ENCODE measurements at regions not wholly inside any gene's neighbourhood (a gene's known extent, or its start where the extent isn't known, plus 50 kb on each side); places are given as distances from the start of the nearest gene placed in this dataset.

DNA sequence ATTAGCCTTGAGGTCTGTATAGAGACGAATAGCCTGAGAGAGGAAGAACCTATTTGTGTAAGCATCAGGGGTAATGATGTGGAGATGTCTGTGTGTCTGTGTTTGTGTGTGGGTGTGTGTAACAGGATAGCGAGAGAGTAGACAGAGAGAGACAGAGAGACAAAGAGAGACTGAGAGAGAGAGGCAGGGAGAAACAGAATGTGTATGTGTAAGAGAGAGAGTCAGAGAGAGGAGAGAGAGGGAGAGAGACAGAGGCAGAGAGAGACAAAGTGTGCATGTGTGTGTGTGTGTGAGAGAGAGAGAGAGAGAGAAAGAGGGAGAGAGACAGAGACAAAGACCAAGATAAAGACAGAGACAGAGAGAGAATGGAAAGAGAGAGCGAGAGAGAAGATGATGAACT lies 396.1 kb downstream of the PAX1 start:
- no peaks in the 10 kb centered on the region for H3K27me3 ChIP-seq

DNA sequence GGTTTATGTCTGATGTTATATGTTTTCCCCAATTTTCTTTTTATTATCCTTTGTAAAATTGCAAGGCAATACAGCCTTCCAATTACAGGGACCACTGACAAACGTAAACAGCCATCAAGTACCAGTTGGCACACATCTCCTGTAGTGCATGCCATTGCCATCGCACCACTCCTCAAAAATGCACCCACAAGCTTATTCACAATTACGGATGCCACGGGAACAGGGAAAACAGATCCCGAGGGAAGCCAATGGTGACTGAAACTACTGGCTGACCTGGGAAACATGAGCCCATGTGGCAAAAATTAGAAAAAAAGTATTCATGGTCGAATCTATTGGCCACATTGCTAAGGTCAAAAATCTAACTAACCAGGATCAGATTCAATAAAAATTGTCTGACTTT lies 395.2 kb downstream of the PAX1 start:
- Histone ChIP-seq H3K4me2 (no peak overlapping the region), H3K9me3 (replicated peaks in 1 of 11) (peaks cover 0 to 13% (median 0%) of the 10 kb centered on the region in 11 experiments; a peak in 1 of 22 replicates), H4K20me1 (no peaks in the 10 kb centered on the region), H3K27ac (no peak overlapping the region), H3K4me1 (peaks cover 0 to 34% (median 7%) of the 10 kb centered on the region in 10 experiments; a peak in 10 of 20 replicates), H3K4me3 (no peak overlapping the region), H3K9ac (no peak overlapping the region), H3K36me3 (no peaks in the 10 kb centered on the region), H3K27me3 (no peaks in the 10 kb centered on the region)
- no peak for TF ChIP-seq Cebpa-rat (IDR thresholded peaks at IDR 0.05)

More for the DNA sequence above, 396.1 kb downstream of the PAX1 start:
- Histone ChIP-seq H3K27ac (no peak overlapping the region), H3K9me3 (replicated peaks in 1 of 11) (peaks cover 0 to 13% (median 0%) of the 10 kb centered on the region in 11 experiments; a peak in 1 of 22 replicates), H3K9ac (no peak overlapping the region), H3K4me2 (no peak overlapping the region), H4K20me1 (no peaks in the 10 kb centered on the region), H3K4me3 (no peak overlapping the region), H3K4me1 (peaks cover 0 to 38% (median 7%) of the 10 kb centered on the region in 10 experiments; a peak in 10 of 20 replicates), H3K36me3 (no peaks in the 10 kb centered on the region)
- TF ChIP-seq Cebpa-rat (IDR thresholded peaks at IDR 0.05) = no peak

DNA sequence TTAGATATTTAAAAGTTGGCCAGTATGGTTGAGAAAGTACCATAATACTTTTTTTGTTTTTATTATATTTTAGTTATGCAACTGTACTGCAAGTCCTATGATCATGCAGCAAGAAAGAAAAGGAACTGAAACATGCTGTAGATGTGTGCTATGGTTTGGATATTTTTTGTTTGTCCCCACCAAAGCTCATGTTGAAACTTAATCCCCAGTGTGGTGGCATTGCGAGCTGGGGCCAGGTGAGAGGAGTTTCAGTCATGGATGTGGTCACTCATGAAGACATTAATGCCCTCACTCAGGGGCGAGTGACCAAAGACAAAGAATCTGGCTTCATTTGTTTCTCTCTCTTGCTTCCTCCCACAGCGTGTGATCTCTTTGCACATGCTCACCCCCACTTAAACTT lies 393.9 kb downstream of the PAX1 start:
- no peak for TF ChIP-seq Cebpa-rat (IDR thresholded peaks at IDR 0.05)
- Histone ChIP-seq H3K4me3 (no peak overlapping the region), H3K4me1 (peaks cover 0 to 30% (median 7%) of the 10 kb centered on the region in 10 experiments; a peak in 10 of 20 replicates), H3K4me2 (peak overlapping the region in 4 of 11 experiments; percentile 18 to 64 (median 38); a peak in 6 of 22 replicates), H3K27ac (peak overlapping the region in 1 of 11 experiments; percentile 27; a peak in 1 of 22 replicates), H3K9me3 (replicated peaks in 1 of 11) (peaks cover 0 to 20% (median 7%) of the 10 kb centered on the region in 11 experiments; a peak in 10 of 22 replicates), H3K27me3 (no peaks in the 10 kb centered on the region), H3K9ac (no peak overlapping the region), H4K20me1 (no peaks in the 10 kb centered on the region), H3K36me3 (no peaks in the 10 kb centered on the region)

DNA sequence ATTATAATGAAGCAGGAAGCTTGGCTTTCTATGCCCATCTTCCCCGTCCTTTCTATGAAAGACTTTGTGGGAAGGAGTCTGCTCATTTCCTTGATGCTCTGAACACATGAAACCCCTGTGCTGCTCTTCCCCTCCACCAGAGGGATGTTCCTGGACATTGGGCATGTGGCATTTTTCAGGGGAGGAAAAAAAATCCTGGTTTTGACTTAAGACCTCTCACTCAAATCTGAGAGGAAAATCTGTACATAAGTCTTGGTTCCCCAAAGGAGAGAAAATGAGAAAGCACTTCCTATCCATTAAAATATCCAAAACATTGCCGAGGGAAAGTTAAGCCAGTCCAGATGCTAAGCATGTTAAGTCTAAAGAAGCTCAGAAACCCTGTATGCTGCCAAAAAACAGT lies 393.0 kb downstream of the PAX1 start:
- no peak for TF ChIP-seq Cebpa-rat (IDR thresholded peaks at IDR 0.05)
- Histone ChIP-seq H3K9me3 (replicated peaks in 1 of 11) (peaks cover 1 to 28% (median 14%) of the 10 kb centered on the region in 11 experiments; a peak in 21 of 22 replicates), H4K20me1 (no peaks in the 10 kb centered on the region), H3K36me3 (no peaks in the 10 kb centered on the region), H3K4me2 (peak overlapping the region in 5 of 11 experiments; percentile 2 to 64 (median 20); a peak in 7 of 22 replicates), H3K4me1 (peaks cover 0 to 30% (median 7%) of the 10 kb centered on the region in 10 experiments; a peak in 10 of 20 replicates), H3K4me3 (no peak overlapping the region), H3K27ac (peak overlapping the region in 4 of 11 experiments; percentile 1 to 20 (median 14); a peak in 3 of 22 replicates), H3K9ac (no peak overlapping the region), H3K27me3 (no peaks in the 10 kb centered on the region)

DNA sequence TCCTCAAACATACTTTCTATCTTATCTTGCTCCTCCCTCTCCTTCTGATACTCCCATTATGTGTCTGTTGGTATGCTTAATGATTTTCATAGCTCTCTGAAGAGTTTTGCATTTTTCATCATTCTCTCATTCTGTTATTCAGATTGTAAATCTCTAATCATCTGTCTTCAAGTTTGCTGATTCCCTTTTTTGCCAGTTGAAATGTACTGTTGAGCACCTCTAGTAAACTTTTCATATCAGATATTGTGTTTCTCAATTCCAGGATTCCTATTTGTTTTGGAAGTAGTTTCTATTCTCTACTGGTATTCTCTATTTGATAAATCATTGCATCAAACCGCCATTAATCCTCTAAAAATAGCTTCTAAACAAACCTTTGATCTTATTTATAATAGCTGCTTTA lies 387.7 kb downstream of the PAX1 start:
- Histone ChIP-seq H4K20me1 (no peaks in the 10 kb centered on the region), H3K9ac (no peak overlapping the region), H3K4me1 (peaks cover 0 to 13% (median 2%) of the 10 kb centered on the region in 10 experiments; a peak in 8 of 20 replicates), H3K36me3 (0 out of 22 replicates have a peak, but pooled peaks cover 0 to 4% (median 0%) of the 10 kb centered on the region in 11 experiments), H3K27ac (no peak overlapping the region), H3K4me3 (no peak overlapping the region), H3K9me3 (replicated peaks in 1 of 11) (peaks cover 34 to 50% (median 45%) of the 10 kb centered on the region in 11 experiments), H3K4me2 (no peak overlapping the region), H3K27me3 (no peaks in the 10 kb centered on the region)
- TF ChIP-seq Cebpa-rat (IDR thresholded peaks at IDR 0.05) = no peak

DNA sequence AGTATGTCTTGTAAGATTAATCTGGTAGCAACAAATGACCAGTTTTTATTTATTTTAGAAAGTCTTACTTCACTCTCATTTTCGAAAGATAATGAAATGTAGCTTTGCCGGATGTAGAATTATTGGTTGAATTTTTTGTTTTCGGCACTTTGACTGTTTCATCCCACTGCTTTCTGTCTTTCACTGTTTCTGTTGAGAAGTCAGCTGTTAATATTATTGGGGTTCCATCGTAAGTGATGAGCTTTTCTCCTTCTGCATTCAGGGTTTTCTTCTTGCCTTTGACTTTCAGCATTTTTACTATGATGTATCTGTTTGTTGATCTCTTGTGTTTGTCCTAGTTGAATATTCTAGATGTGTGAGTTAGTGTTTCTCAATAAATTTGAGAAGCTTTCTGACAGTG lies 383.4 kb downstream of the PAX1 start:
- Histone ChIP-seq H3K27me3 (no peaks in the 10 kb centered on the region), H3K27ac (no peak overlapping the region), H3K36me3 (0 out of 22 replicates have a peak, but pooled peaks cover 0 to 4% (median 0%) of the 10 kb centered on the region in 11 experiments), H3K4me1 (no peaks in the 10 kb centered on the region), H3K9me3 (replicated peaks in 1 of 11) (peaks cover 32 to 38% (median 35%) of the 10 kb centered on the region in 11 experiments), H3K4me3 (no peak overlapping the region), H3K9ac (no peak overlapping the region), H3K4me2 (no peak overlapping the region), H4K20me1 (no peaks in the 10 kb centered on the region)
- TF ChIP-seq Cebpa-rat (IDR thresholded peaks at IDR 0.05) = no peak

DNA sequence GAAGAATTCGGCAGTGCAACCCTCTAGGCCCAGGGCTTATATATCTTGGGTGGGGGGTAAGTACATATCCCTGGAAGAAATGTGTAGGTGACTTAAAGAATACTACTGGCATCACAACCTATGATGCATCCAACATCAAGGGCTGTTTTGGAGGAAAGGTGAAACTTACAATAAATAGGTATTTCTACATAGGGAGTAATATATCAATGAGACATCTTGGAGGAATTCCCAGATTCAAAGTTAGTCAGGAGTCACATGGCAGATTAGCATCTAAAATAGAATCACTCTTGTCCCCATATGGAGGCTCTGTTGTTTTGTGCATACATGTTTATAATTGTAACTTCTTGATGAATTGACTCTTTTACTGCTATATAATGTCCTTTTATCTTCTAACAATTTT lies 375.5 kb downstream of the PAX1 start:
- H3K4me1 ChIP-seq = no peaks in the 10 kb centered on the region
- H4K20me1 ChIP-seq = no peaks in the 10 kb centered on the region
- no peaks in the 10 kb centered on the region; a peak in 1 of 22 replicates for H3K9me3 ChIP-seq (replicated peaks in 1 of 11)
- no peaks in the 10 kb centered on the region for H3K36me3 ChIP-seq
- TF ChIP-seq Cebpa-rat (IDR thresholded peaks at IDR 0.05) = no peak
- H3K4me3 ChIP-seq = no peak overlapping the region
- no peak overlapping the region for H3K27ac ChIP-seq
- no peaks in the 10 kb centered on the region for H3K27me3 ChIP-seq
- H3K9ac ChIP-seq = no peak overlapping the region
- H3K4me2 ChIP-seq = no peak overlapping the region

DNA sequence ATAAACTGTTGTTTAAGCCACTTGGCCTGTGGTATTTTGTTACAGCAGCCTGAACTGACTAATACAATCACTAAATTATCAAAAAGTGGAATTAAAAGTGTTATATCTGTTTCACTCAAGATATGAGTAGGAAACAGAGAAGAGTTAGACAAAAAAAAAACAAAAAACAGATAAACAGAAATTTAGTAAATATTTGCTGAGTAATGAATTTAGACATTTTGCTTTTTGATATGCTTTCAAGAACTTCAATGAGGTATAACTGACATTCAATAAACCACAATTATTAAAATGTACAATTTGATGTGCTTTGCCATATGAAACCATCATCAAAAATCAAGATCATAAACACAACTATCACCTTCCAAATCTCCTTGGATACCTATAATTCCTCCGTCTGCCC lies 369.2 kb downstream of the PAX1 start:
- H3K27ac ChIP-seq = no peak overlapping the region
- no peaks in the 10 kb centered on the region for H3K27me3 ChIP-seq
- TF ChIP-seq Cebpa-rat (IDR thresholded peaks at IDR 0.05) = no peak
- no peak overlapping the region for H3K9ac ChIP-seq
- H4K20me1 ChIP-seq = no peaks in the 10 kb centered on the region
- no peaks in the 10 kb centered on the region; a peak in 1 of 22 replicates for H3K9me3 ChIP-seq (replicated peaks in 1 of 11)
- H3K4me3 ChIP-seq = no peak overlapping the region
- H3K4me1 ChIP-seq = no peaks in the 10 kb centered on the region
- no peaks in the 10 kb centered on the region for H3K36me3 ChIP-seq
- no peak overlapping the region for H3K4me2 ChIP-seq

DNA sequence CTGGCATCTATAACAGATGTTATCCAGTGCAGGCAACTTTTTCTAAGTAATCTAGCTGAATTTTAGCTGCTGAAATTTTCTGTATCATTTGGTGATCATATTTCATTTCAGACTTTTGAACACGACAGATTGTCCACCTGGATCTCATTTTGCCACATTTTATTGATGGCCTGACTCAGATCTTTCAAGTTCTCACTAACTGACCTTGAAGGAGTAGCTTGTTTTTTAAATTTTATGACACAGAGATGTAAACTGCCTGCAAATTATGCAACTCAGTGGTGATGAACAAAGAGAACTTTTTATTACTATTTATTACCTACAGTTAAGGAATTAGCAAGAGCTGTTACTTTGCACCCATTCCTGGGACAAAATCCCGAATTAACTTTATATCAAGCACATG lies 366.4 kb downstream of the PAX1 start:
- Histone ChIP-seq H4K20me1 (no peaks in the 10 kb centered on the region), H3K4me2 (no peak overlapping the region), H3K4me3 (no peak overlapping the region), H3K4me1 (no peaks in the 10 kb centered on the region), H3K36me3 (no peaks in the 10 kb centered on the region), H3K9me3 (replicated peaks in 1 of 11) (no peaks in the 10 kb centered on the region), H3K27me3 (no peaks in the 10 kb centered on the region), H3K9ac (no peak overlapping the region), H3K27ac (no peak overlapping the region)
- TF ChIP-seq Cebpa-rat (IDR thresholded peaks at IDR 0.05) = no peak

DNA sequence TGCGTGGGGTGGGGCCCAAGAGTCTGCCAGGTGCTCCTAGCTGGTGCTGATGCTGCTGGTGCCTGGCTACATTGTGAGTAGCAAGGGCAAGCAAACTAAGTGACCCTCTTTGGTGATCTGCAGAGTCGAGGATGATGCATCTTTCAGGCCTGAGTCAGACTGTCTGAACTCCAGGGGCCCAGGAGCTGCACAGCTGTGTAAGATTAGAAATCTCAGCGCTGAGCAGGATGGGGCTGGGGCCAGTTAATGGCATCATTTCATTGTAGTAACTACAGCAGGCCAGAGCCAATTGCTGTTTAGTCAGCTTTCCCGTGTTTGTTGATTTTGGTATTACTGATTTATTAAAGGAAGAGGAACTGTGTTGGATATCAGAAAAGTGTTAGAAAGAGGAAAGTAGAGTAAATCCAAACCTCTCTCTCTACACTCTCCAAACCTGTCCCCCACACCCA lies 365.2 kb downstream of the PAX1 start:
- Histone ChIP-seq H4K20me1 (no peaks in the 10 kb centered on the region), H3K4me1 (no peaks in the 10 kb centered on the region), H3K27ac (no peak overlapping the region), H3K4me2 (no peak overlapping the region), H3K4me3 (no peak overlapping the region), H3K9ac (no peak overlapping the region), H3K36me3 (no peaks in the 10 kb centered on the region), H3K9me3 (replicated peaks in 1 of 11) (no peaks in the 10 kb centered on the region), H3K27me3 (no peaks in the 10 kb centered on the region)
- no peak for TF ChIP-seq Cebpa-rat (IDR thresholded peaks at IDR 0.05)

All from BLaER1 treated with 17β-estradiol and CSF1 and Interleukin-3, amounts not matched to agents 10 nM and 100 nM (cell line).